ENCODE measurements at regions not wholly inside any gene's neighbourhood (a gene's known extent, or its start where the extent isn't known, plus 50 kb on each side); places are given as distances from the start of the nearest gene placed in this dataset.
A peak's percentile ranks its signal among the peaks of the same experiment; 100 is the strongest.

DNA sequence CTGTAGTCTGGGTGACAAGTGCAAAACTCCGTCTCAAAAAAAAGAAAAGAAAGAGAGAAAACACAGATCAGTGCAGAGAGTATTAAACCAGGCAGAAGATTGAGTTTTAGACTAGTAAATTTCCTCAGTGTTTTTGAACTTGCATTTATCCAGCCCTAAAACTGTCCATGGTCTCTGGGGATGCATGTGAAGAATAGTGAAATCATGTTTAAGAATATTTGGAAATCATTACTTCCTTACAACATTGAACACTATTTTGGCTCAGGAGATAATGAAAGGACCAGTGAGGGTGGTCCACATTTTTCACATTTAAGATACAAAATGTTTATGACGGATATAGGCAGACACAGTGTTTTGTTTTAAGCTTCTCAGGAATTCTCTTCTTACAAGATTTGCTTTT lies 195.8 kb upstream of the RASGEF1B start:
- ATAC-seq = no peak
- no peaks in the 10 kb centered on the region for H3K9me3 Mint-ChIP-seq

DNA sequence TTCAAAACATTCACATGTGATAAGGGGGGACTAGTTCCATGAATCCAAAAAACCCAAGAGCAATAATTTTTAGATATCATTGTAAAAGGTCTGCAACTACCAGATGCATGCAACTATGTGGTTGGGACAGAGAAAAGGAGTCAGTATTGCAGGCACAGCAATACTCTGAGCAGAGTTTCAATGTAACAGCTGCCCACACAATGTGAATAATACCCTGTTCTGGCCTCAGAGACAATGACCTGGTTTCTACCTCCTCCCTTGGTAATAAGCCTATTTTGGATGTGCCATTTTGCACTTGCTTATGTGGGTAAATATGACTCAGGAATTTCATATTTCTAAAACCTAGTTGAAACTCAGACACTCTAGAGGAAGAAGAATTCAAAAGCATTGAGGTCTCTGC lies 194.8 kb upstream of the RASGEF1B start:
- DNase-seq (ENCODE audit: low spot score in 2 of 2) (no peak), ATAC-seq (peak; percentile 100)
- no peak overlapping the region for H3K4me3 Mint-ChIP-seq
- H3K4me1 Mint-ChIP-seq = peaks cover 9% of the 10 kb centered on the region
- no peaks in the 10 kb centered on the region for H3K9me3 Mint-ChIP-seq
- H3K27ac Mint-ChIP-seq = no peak overlapping the region
- no peaks in the 10 kb centered on the region for H3K36me3 Mint-ChIP-seq

More for the DNA sequence above, 195.8 kb upstream of the RASGEF1B start:
- H3K27ac Mint-ChIP-seq = no peak overlapping the region
- peaks cover 9% of the 10 kb centered on the region for H3K4me1 Mint-ChIP-seq
- no peak overlapping the region for H3K4me3 Mint-ChIP-seq
- no peak for DNase-seq (ENCODE audit: low spot score in 2 of 2)
- no peaks in the 10 kb centered on the region for H3K36me3 Mint-ChIP-seq

DNA sequence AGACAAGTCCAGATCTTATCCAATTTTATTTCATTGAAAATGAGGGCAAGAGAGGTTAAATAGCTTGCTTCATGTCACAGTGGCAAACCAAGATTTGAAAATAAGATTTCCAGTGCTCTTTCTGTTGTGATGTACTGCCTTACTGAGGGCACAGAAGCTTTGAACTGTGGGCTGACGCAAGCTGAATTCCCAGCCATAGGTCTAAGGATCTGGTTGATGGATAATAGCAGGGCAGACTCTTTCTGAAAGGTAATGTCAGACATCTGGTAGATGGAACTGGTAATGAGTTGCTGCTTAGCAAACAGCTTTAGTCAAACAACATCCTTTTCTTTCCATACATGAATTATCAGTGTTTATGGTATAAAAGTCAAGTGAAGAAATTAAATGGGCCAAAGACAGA lies 193.9 kb upstream of the RASGEF1B start:
- Mint-ChIP-seq H3K27ac (no peak overlapping the region), H3K36me3 (no peaks in the 10 kb centered on the region), H3K4me3 (no peak overlapping the region), H3K4me1 (peaks cover 9% of the 10 kb centered on the region), H3K9me3 (no peaks in the 10 kb centered on the region)
- DNase-seq (ENCODE audit: low spot score in 2 of 2) (no peak), ATAC-seq (no peak)

DNA sequence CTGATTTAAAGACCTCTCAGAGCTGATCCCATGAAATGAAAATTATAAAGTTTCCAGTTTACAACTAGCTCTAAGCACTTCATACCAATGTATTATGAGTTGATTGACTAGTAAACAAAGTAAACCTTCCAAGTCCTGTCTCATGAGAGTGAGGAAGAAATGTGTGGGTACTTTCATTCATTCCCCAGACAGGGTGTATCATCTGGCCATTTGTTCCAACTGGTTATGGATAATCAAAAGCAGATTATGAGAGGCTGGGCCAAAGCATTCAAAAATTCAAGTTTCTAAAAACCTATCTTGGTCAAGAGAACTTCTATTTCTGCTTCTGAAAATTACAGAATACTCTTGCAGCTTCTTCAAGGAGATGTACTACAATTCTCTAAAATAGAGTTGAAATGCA lies 193.3 kb upstream of the RASGEF1B start:
- Mint-ChIP-seq H3K4me1 (peaks cover 9% of the 10 kb centered on the region), H3K4me3 (no peak overlapping the region), H3K27ac (no peak overlapping the region), H3K9me3 (no peaks in the 10 kb centered on the region), H3K36me3 (no peaks in the 10 kb centered on the region)
- no peak for ATAC-seq
- DNase-seq (ENCODE audit: low spot score in 2 of 2) = no peak

- DNase-seq (ENCODE audit: low spot score in 2 of 2) = no peak
- no peak overlapping the region for H3K27ac Mint-ChIP-seq
These were observed 192.4 kb upstream of the RASGEF1B start for GRCh38 chr4:81664079-81664478.

GRCh38 chr4:81663368-81663767 lies 191.7 kb upstream of the RASGEF1B start:
- DNase-seq (ENCODE audit: low spot score in 2 of 2) (no peak), ATAC-seq (no peak)
- no peak overlapping the region for H3K27ac Mint-ChIP-seq
- peaks cover 9% of the 10 kb centered on the region for H3K4me1 Mint-ChIP-seq
- H3K9me3 Mint-ChIP-seq = no peaks in the 10 kb centered on the region
- no peak overlapping the region for H3K4me3 Mint-ChIP-seq
- H3K36me3 Mint-ChIP-seq = no peaks in the 10 kb centered on the region

More at GRCh38 chr4:81664079-81664478, 192.4 kb upstream of the RASGEF1B start:
- no peak overlapping the region for H3K4me3 Mint-ChIP-seq
- no peaks in the 10 kb centered on the region for H3K36me3 Mint-ChIP-seq
- ATAC-seq = no peak
- H3K9me3 Mint-ChIP-seq = no peaks in the 10 kb centered on the region
- peaks cover 9% of the 10 kb centered on the region for H3K4me1 Mint-ChIP-seq

- Mint-ChIP-seq H3K4me3 (no peak overlapping the region), H3K27ac (no peak overlapping the region), H3K36me3 (no peaks in the 10 kb centered on the region), H3K9me3 (no peaks in the 10 kb centered on the region), H3K4me1 (no peaks in the 10 kb centered on the region)
- DNase-seq (ENCODE audit: low spot score in 2 of 2) (no peak), ATAC-seq (no peak)
These were observed 187.3 kb upstream of the RASGEF1B start for GRCh38 chr4:81659051-81659450.

DNA sequence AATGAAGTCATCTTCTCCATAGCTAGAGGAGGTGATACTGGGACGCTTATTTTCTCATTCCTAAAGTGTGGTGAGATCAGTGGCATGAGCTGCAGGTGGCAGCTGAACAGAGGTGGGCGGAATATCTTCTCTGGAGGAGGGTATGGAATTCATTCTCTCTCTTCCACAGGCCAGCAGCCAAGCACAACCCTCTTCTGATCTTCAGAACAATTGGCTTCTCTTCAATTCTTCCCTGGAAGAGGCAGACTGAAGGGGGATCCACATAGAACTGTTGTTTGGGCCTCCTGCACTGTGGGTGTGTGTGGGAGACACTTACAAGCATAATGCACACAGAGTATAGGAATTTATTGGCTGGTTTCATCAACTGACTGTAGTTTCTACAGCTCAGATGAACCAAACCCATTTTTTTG lies 180.4 kb upstream of the RASGEF1B start:
- no peak for DNase-seq (ENCODE audit: low spot score in 2 of 2)
- peak overlapping the region; percentile 64 for H3K27ac Mint-ChIP-seq
- H3K9me3 Mint-ChIP-seq = no peaks in the 10 kb centered on the region
- H3K4me1 Mint-ChIP-seq = peaks cover 44% of the 10 kb centered on the region
- H3K36me3 Mint-ChIP-seq = no peaks in the 10 kb centered on the region
- H3K4me3 Mint-ChIP-seq = no peak overlapping the region
- ATAC-seq = peak; percentile 57

GRCh38 chr4:81651243-81651899 lies 179.7 kb upstream of the RASGEF1B start:
- Mint-ChIP-seq H3K4me1 (peaks cover 44% of the 10 kb centered on the region), H3K36me3 (no peaks in the 10 kb centered on the region), H3K27ac (peak overlapping the region; percentile 64), H3K9me3 (no peaks in the 10 kb centered on the region), H3K4me3 (no peak overlapping the region)
- peak; percentile 58 for ATAC-seq
- no peak for DNase-seq (ENCODE audit: low spot score in 2 of 2)

- DNase-seq (ENCODE audit: low spot score in 2 of 2) = no peak
- Mint-ChIP-seq H3K4me1 (peaks cover 44% of the 10 kb centered on the region), H3K36me3 (no peaks in the 10 kb centered on the region), H3K9me3 (no peaks in the 10 kb centered on the region), H3K27ac (no peak overlapping the region), H3K4me3 (no peak overlapping the region)
- ATAC-seq = no peak
These were observed 179.0 kb upstream of the RASGEF1B start for GRCh38 chr4:81650606-81651242.

GRCh38 chr4:81648576-81649275 lies 177.0 kb upstream of the RASGEF1B start:
- DNase-seq (ENCODE audit: low spot score in 2 of 2) = peak in 1 of 2 donors; percentile 54
- peak; percentile 92 for ATAC-seq
- H3K27ac Mint-ChIP-seq = peak overlapping the region; percentile 1
- no peaks in the 10 kb centered on the region for H3K36me3 Mint-ChIP-seq
- peaks cover 44% of the 10 kb centered on the region for H3K4me1 Mint-ChIP-seq
- H3K9me3 Mint-ChIP-seq = no peaks in the 10 kb centered on the region
- H3K4me3 Mint-ChIP-seq = peak overlapping the region; percentile 24

GRCh38 chr4:81647388-81647787 lies 175.7 kb upstream of the RASGEF1B start:
- Mint-ChIP-seq H3K36me3 (no peaks in the 10 kb centered on the region), H3K9me3 (no peaks in the 10 kb centered on the region)

DNA sequence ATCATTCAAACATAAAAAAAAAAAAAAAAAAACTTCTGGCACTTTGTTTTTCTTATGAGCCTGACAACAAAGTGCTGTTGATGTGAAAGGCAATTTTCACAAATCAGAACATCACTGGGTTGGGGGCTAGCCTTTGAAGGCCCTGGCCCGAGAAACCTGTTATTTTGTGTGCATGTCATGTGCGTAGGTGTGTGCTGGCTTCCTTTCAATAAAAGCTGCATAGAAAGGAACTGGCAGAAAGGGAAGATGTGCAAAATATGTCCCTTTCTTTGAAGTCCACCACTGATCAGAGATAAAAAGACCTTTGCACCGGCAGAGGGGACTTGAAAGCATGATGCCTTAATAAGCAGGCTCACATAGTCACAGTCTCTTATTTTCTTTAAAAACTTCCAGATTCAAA lies 170.8 kb upstream of the RASGEF1B start:
- ATAC-seq = no peak

More at GRCh38 chr4:81647388-81647787, 175.7 kb upstream of the RASGEF1B start:
- DNase-seq (ENCODE audit: low spot score in 2 of 2) (no peak), ATAC-seq (no peak)
- H3K27ac Mint-ChIP-seq = no peak overlapping the region
- H3K4me3 Mint-ChIP-seq = no peak overlapping the region
- H3K4me1 Mint-ChIP-seq = peaks cover 36% of the 10 kb centered on the region

GRCh38 chr4:81639248-81639647 lies 167.5 kb upstream of the RASGEF1B start:
- DNase-seq (ENCODE audit: low spot score in 2 of 2) (no peak), ATAC-seq (peak; percentile 19)
- no peaks in the 10 kb centered on the region for H3K4me1 Mint-ChIP-seq
- H3K36me3 Mint-ChIP-seq = no peaks in the 10 kb centered on the region
- H3K27ac Mint-ChIP-seq = no peak overlapping the region
- H3K4me3 Mint-ChIP-seq = no peak overlapping the region
- no peaks in the 10 kb centered on the region for H3K9me3 Mint-ChIP-seq

More for the DNA sequence above, 170.8 kb upstream of the RASGEF1B start:
- H3K9me3 Mint-ChIP-seq = no peaks in the 10 kb centered on the region
- H3K4me3 Mint-ChIP-seq = no peak overlapping the region
- H3K27ac Mint-ChIP-seq = no peak overlapping the region
- no peaks in the 10 kb centered on the region for H3K4me1 Mint-ChIP-seq
- H3K36me3 Mint-ChIP-seq = no peaks in the 10 kb centered on the region
- DNase-seq (ENCODE audit: low spot score in 2 of 2) = no peak

- no peak overlapping the region for H3K27ac Mint-ChIP-seq
- no peak overlapping the region for H3K4me3 Mint-ChIP-seq
- ATAC-seq (peak; percentile 48), DNase-seq (ENCODE audit: low spot score in 2 of 2) (no peak)
- no peaks in the 10 kb centered on the region for H3K9me3 Mint-ChIP-seq
- H3K4me1 Mint-ChIP-seq = no peaks in the 10 kb centered on the region
- H3K36me3 Mint-ChIP-seq = no peaks in the 10 kb centered on the region
These were observed 167.0 kb upstream of the RASGEF1B start for GRCh38 chr4:81638698-81639097.

GRCh38 chr4:81635739-81636138 lies 164.0 kb upstream of the RASGEF1B start:
- peaks cover 5% of the 10 kb centered on the region for H3K4me1 Mint-ChIP-seq
- no peaks in the 10 kb centered on the region for H3K9me3 Mint-ChIP-seq
- no peak overlapping the region for H3K4me3 Mint-ChIP-seq
- no peak for ATAC-seq
- no peaks in the 10 kb centered on the region for H3K36me3 Mint-ChIP-seq
- no peak for DNase-seq (ENCODE audit: low spot score in 2 of 2)
- H3K27ac Mint-ChIP-seq = no peak overlapping the region
